CD14-positive monocyte (primary cell): ENCODE measurements at regions not wholly inside any gene's neighbourhood (a gene's known extent, or its start where the extent isn't known, plus 50 kb on each side); places are given as distances from the start of the nearest gene placed in this dataset.

Source experiments
- DNase-seq, 3 donors: peaks; one replicate each; pipeline ENCODE4 v3.0.0-alpha.2; 2011 to 2022
- H2AFZ ChIP-seq: 2 replicates; pipeline ENCODE4 v1.6.0; 2012; ENCODE audit warnings: mild to moderate bottlenecking, low read depth, low read length, inconsistent platforms; ENCODE audit not compliant: insufficient read depth, poor library complexity, severe bottlenecking
- H3K27ac ChIP-seq, 2 donors: 1 replicate in 1 of 2; 2 replicates in 1 of 2; pipeline ENCODE4 v1.5.1; 2012 to 2013; ENCODE audit warnings: low read length in 2 of 2, control low read depth in 1 of 2, inconsistent platforms in 1 of 2, low read depth in 1 of 2, mild to moderate bottlenecking in 1 of 2
- H3K27me3 ChIP-seq, 2 donors: one replicate each; pipeline versions ENCODE4 v1.6.0 to v1.6.1; 2011 to 2013; ENCODE audit warnings: low read length in 2 of 2; ENCODE audit not compliant: control insufficient read depth in 2 of 2, insufficient read depth in 2 of 2
- H3K36me3 ChIP-seq, 2 donors: replicated peaks in 1 of 2; 1 replicate in 1 of 2; 2 replicates in 1 of 2; pipeline versions ENCODE4 v1.5.1 to v1.6.1; 2012 to 2013; ENCODE audit warnings: low read length in 2 of 2, control low read depth in 1 of 2, inconsistent platforms in 1 of 2, mild to moderate bottlenecking in 1 of 2; ENCODE audit not compliant: insufficient read depth in 2 of 2, control insufficient read depth in 1 of 2
- H3K4me1 ChIP-seq, 2 donors: 1 replicate in 1 of 2; 2 replicates in 1 of 2; pipeline versions ENCODE4 v1.5.1 to v1.6.1; 2012 to 2013; ENCODE audit warnings: low read length in 2 of 2, control low read depth in 1 of 2, inconsistent platforms in 1 of 2, mild to moderate bottlenecking in 1 of 2, moderate library complexity in 1 of 2; ENCODE audit not compliant: insufficient read depth in 2 of 2, control insufficient read depth in 1 of 2
- H3K4me2 ChIP-seq: replicated peaks from 2 replicates; pipeline ENCODE3; 2012; ENCODE audit warnings: low read length, moderate library complexity, mild to moderate bottlenecking; ENCODE audit not compliant: poor library complexity, severe bottlenecking; ENCODE audit errors: extremely low read depth
- H3K4me3 ChIP-seq, 3 experiments: fragments of 200-600 bp in 1 of 3; sonication (generic) in 1 of 3; replicated peaks in 1 of 3; 1 replicate in 2 of 3; 2 replicates in 1 of 3; pipeline ENCODE4 v1.5.1; 2011 to 2013; ENCODE audit warnings: low read length in 3 of 3, mild to moderate bottlenecking in 3 of 3, control low read depth in 2 of 3, low read depth in 2 of 3, inconsistent platforms in 1 of 3, moderate library complexity in 1 of 3
- H3K79me2 ChIP-seq: 2 replicates; pipeline ENCODE4 v1.6.0; 2012; ENCODE audit warnings: mild to moderate bottlenecking, control low read depth, inconsistent platforms, low read length, moderate library complexity; ENCODE audit not compliant: insufficient read depth
- H3K9ac ChIP-seq: 2 replicates; pipeline ENCODE4 v1.6.0; 2017; ENCODE audit warnings: low read length, mild to moderate bottlenecking; ENCODE audit not compliant: insufficient read depth, poor library complexity, severe bottlenecking
- H3K9me3 ChIP-seq, 2 donors: replicated peaks in 1 of 2; 1 replicate in 1 of 2; 2 replicates in 1 of 2; pipeline versions ENCODE4 v1.5.1 to v1.6.1; 2012 to 2013; ENCODE audit warnings: low read length in 2 of 2, control low read depth in 1 of 2; ENCODE audit not compliant: control insufficient read depth in 1 of 2, insufficient read depth in 1 of 2
- H4K20me1 ChIP-seq: 2 replicates; pipeline ENCODE4 v1.6.0; 2012; ENCODE audit warnings: mild to moderate bottlenecking, low read length, control low read depth, moderate library complexity; ENCODE audit not compliant: insufficient read depth
- H3K27ac Mint-ChIP-seq, 7 donors: one replicate each; pipeline ENCODE4 v1.8.0; 2020; ENCODE audit warnings: mild to moderate bottlenecking in 7 of 7, mixed read lengths in 7 of 7, moderate library complexity in 6 of 7, inconsistent platforms in 2 of 7
- H3K27me3 Mint-ChIP-seq, 3 donors: one replicate each; pipeline ENCODE4 v1.8.0; 2021 to 2022; ENCODE audit warnings: low read depth in 3 of 3, mild to moderate bottlenecking in 3 of 3, mixed read lengths in 3 of 3, moderate library complexity in 3 of 3, inconsistent platforms in 1 of 3
- H3K36me3 Mint-ChIP-seq, 2 donors: one replicate each; pipeline ENCODE4 v1.8.0; 2020; ENCODE audit warnings: mixed read lengths in 2 of 2, inconsistent platforms in 1 of 2, mild to moderate bottlenecking in 1 of 2
- H3K4me1 Mint-ChIP-seq: one replicate; pipeline ENCODE4 v1.8.0; 2020; ENCODE audit warnings: mild to moderate bottlenecking, mixed read lengths
- H3K4me3 Mint-ChIP-seq, 2 donors: one replicate each; pipeline ENCODE4 v1.8.0; 2020; ENCODE audit warnings: mild to moderate bottlenecking in 2 of 2, mixed read lengths in 2 of 2, moderate library complexity in 1 of 2
- H3K9me3 Mint-ChIP-seq, 7 donors: one replicate each; pipeline ENCODE4 v1.8.0; 2020 to 2022; ENCODE audit warnings: mixed read lengths in 7 of 7, mild to moderate bottlenecking in 6 of 7, moderate library complexity in 6 of 7, inconsistent platforms in 2 of 7
- WGBS: methylation state at CpG from one replicate; pipeline ENCODE4 v1.1.5; 2013; ENCODE audit warnings: missing lambda C conversion rate; ENCODE audit not compliant: insufficient coverage; 5-methylcytosine and 5-hydroxymethylcytosine counted together
- intact Hi-C, 2 donors: fragments of 100-400 bp; cut with micrococcal nuclease; formaldehyde crosslinking; loops; one replicate each; pipeline versions ENCODE4 v1.15.0 to v1.15.1; 2023
- TF ChIP-seq, protein P1 (sequence below): fragments of 200-600 bp; IDR thresholded peaks from one replicate; pipeline ENCODE4 v1.8.0; 2022; ENCODE audit warnings: antibody characterized with exemption, mild to moderate bottlenecking

DNA sequence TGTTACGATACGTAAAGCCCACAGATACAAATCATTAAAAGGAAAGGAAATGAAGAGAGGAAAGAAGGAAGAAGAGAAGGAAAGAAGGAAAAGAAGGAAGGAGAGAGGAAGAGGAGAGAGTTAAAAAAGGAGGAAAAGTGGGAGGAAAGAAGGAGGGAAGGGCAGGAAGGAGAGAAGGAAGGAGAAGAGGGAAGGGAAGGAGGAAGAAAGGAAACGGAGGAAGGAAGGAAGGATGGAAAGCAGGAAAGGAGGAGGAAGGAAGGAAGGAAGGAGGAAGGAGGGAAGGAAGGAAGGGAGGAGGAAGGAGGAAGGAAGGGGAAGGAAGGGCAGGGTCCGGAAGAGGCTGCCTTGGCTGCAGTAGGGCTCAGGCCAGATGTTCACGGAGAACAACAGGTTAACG is 95.2 kb downstream of the ENGASE start:
- Histone ChIP-seq H3K36me3 (no peaks in the 10 kb centered on the region), H3K4me2 (no peak overlapping the region), H3K4me1 (no peaks in the 10 kb centered on the region), H2AFZ (no peak overlapping the region), H3K9me3 (no peaks in the 10 kb centered on the region), H3K4me3 (no peak overlapping the region), H3K27ac (no peak overlapping the region), H3K79me2 (no peaks in the 10 kb centered on the region), H3K9ac (no peak overlapping the region), H3K27me3 (no peaks in the 10 kb centered on the region), H4K20me1 (no peaks in the 10 kb centered on the region)
- H3K4me1 Mint-ChIP-seq: no peaks in the 10 kb centered on the region
- intact Hi-C loops: no loop called here
- WGBS: 88% methylated on average over 4 of the region's 6 CpGs
- no peak overlapping the region for H3K4me3 Mint-ChIP-seq
- peaks cover 0 to 5% (median 2%) of the 10 kb centered on the region in 3 donors for H3K27me3 Mint-ChIP-seq
- peaks cover 0 to 2% (median 0%) of the 10 kb centered on the region in 7 donors for H3K9me3 Mint-ChIP-seq
- no peak for DNase-seq
- TF ChIP-seq, protein P1, sequence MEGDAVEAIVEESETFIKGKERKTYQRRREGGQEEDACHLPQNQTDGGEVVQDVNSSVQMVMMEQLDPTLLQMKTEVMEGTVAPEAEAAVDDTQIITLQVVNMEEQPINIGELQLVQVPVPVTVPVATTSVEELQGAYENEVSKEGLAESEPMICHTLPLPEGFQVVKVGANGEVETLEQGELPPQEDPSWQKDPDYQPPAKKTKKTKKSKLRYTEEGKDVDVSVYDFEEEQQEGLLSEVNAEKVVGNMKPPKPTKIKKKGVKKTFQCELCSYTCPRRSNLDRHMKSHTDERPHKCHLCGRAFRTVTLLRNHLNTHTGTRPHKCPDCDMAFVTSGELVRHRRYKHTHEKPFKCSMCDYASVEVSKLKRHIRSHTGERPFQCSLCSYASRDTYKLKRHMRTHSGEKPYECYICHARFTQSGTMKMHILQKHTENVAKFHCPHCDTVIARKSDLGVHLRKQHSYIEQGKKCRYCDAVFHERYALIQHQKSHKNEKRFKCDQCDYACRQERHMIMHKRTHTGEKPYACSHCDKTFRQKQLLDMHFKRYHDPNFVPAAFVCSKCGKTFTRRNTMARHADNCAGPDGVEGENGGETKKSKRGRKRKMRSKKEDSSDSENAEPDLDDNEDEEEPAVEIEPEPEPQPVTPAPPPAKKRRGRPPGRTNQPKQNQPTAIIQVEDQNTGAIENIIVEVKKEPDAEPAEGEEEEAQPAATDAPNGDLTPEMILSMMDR: no peak
- H3K27ac Mint-ChIP-seq: no peak overlapping the region
- H3K36me3 Mint-ChIP-seq: no peaks in the 10 kb centered on the region

DNA sequence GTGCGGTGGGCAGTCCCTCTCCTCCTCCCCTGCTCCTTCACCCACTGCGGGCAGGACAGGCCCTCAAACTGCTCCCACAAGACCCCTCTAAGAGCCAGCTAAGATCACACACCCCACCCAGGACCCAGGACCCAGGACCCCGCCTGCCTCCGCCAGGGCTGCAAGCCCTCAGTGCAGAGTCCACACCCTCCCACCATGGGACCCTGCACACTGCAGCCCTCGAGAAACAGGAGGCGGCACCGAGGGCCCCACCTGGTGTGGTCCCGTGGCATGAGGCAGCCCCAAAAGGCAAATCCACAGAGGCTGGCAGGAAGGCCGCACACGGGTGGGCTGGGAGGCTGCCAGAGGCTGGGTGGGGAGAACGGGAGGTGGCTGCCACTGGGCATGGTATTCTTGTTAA is 94.7 kb downstream of the ENGASE start:
- H3K9me3 Mint-ChIP-seq: peaks cover 0 to 2% (median 0%) of the 10 kb centered on the region in 7 donors
- DNase-seq: no peak
- no peak overlapping the region for H3K4me3 Mint-ChIP-seq
- Histone ChIP-seq H3K9me3 (no peaks in the 10 kb centered on the region), H4K20me1 (no peaks in the 10 kb centered on the region), H2AFZ (no peak overlapping the region), H3K4me1 (no peaks in the 10 kb centered on the region), H3K27me3 (no peaks in the 10 kb centered on the region), H3K9ac (no peak overlapping the region), H3K4me3 (no peak overlapping the region), H3K79me2 (no peaks in the 10 kb centered on the region), H3K27ac (no peak overlapping the region), H3K36me3 (no peaks in the 10 kb centered on the region), H3K4me2 (no peak overlapping the region)
- H3K27me3 Mint-ChIP-seq: peaks cover 0 to 5% (median 2%) of the 10 kb centered on the region in 3 donors
- no peaks in the 10 kb centered on the region for H3K36me3 Mint-ChIP-seq
- TF ChIP-seq, protein P1: no peak
- 64% methylated on average over 8 of the region's 11 CpGs for WGBS
- H3K27ac Mint-ChIP-seq: no peak overlapping the region
- intact Hi-C loops: no loop called here
- H3K4me1 Mint-ChIP-seq: no peaks in the 10 kb centered on the region
